CD8-positive, alpha-beta memory T cell (primary cell): ENCODE measurements at regions not wholly inside any gene's neighbourhood (a gene's known extent, or its start where the extent isn't known, plus 50 kb on each side); places are given as distances from the start of the nearest gene placed in this dataset.
"Not testable (repeated sequence)": the region's sequence is repeated elsewhere in the genome, so short reads cannot be mapped to it uniquely, and the experiment has no call there.

Source experiments
- CTCF ChIA-PET: fragments of 350-600 bp; sonication (Branson Sonifier 250); formaldehyde crosslinking; loops from one replicate; lab custom pipeline; 2021; ENCODE audit warnings: antibody characterized with exemption; lab: Charles Lee
- POLR2A ChIA-PET: fragments of 350-600 bp; sonication (Branson Sonifier 250); formaldehyde crosslinking; loops from one replicate; lab custom pipeline; 2021; ENCODE audit warnings: antibody characterized with exemption; lab: Charles Lee
- DNase-seq, 5 donors: peaks; one replicate each; pipeline versions ENCODE4 v3.0.0 to v3.0.0-alpha.2; 2020 to 2022; ENCODE audit warnings: mixed read lengths in 1 of 5
- H3K27ac ChIP-seq: one replicate; pipeline ENCODE4 v1.7.0; 2013; ENCODE audit warnings: low read depth, mild to moderate bottlenecking, low read length, moderate library complexity
- H3K27me3 ChIP-seq: 2 replicates; pipeline ENCODE4 v1.7.0; 2013; ENCODE audit warnings: low read length, mild to moderate bottlenecking; ENCODE audit not compliant: insufficient read depth, poor library complexity, severe bottlenecking
- H3K36me3 ChIP-seq: 2 replicates; pipeline ENCODE4 v1.7.0; 2013; ENCODE audit warnings: mild to moderate bottlenecking, low read length, moderate library complexity; ENCODE audit not compliant: insufficient read depth
- H3K4me1 ChIP-seq: 2 replicates; pipeline ENCODE4 v1.7.0; 2013; ENCODE audit warnings: mild to moderate bottlenecking, low read length, moderate library complexity; ENCODE audit not compliant: insufficient read depth
- H3K4me3 ChIP-seq: 2 replicates; pipeline ENCODE4 v1.7.0; 2013; ENCODE audit warnings: mild to moderate bottlenecking, low read length
- H3K9me3 ChIP-seq: 2 replicates; pipeline ENCODE4 v1.7.0; 2013; ENCODE audit warnings: mild to moderate bottlenecking, low read length
- H3K27ac Mint-ChIP-seq, 8 donors: one replicate each; pipeline ENCODE4 v1.8.0; 2020 to 2021; ENCODE audit warnings: mixed read lengths in 8 of 8, mild to moderate bottlenecking in 6 of 8, inconsistent platforms in 3 of 8, moderate library complexity in 3 of 8
- H3K27me3 Mint-ChIP-seq, 2 donors: one replicate each; pipeline ENCODE4 v1.8.0; 2020 to 2021; ENCODE audit warnings: mixed read lengths in 2 of 2, mild to moderate bottlenecking in 1 of 2, moderate library complexity in 1 of 2
- H3K36me3 Mint-ChIP-seq, 3 donors: one replicate each; pipeline ENCODE4 v1.8.0; 2020 to 2021; ENCODE audit warnings: mixed read lengths in 3 of 3, inconsistent platforms in 1 of 3, mild to moderate bottlenecking in 1 of 3
- H3K4me1 Mint-ChIP-seq, 3 donors: one replicate each; pipeline ENCODE4 v1.8.0; 2020 to 2021; ENCODE audit warnings: mixed read lengths in 3 of 3, inconsistent platforms in 1 of 3, mild to moderate bottlenecking in 1 of 3
- H3K4me3 Mint-ChIP-seq, 7 donors: one replicate each; pipeline ENCODE4 v1.8.0; 2020 to 2021; ENCODE audit warnings: mixed read lengths in 7 of 7, mild to moderate bottlenecking in 6 of 7, moderate library complexity in 4 of 7, inconsistent platforms in 2 of 7
- H3K9me3 Mint-ChIP-seq, 5 donors: one replicate each; pipeline ENCODE4 v1.8.0; 2020 to 2022; ENCODE audit warnings: mixed read lengths in 5 of 5, mild to moderate bottlenecking in 3 of 5, moderate library complexity in 2 of 5, inconsistent platforms in 1 of 5

DNA sequence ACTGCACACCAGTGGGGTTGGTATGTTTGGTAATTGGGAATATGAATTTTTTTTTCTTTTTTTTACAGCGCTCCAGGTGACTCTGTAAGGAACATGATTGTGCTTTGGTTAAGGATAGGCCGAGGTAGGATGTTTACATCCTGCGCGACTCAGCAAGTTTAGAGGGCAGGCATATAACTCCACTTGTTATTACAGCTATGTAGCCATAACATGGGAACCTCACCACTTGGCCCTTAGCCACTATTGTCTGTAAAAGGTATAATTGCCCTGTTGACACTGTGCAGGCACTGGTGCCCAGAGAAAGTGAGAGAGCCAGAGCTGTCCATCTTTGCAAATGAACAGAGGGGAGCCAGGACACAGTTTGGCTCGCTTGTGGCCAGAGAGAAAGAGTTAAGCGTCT, 172.9 kb downstream of the MCHR2 start:
- H3K36me3 ChIP-seq, result no peaks in the 10 kb centered on the region
- ChIA-PET CTCF (interaction anchor here (1.7 kb wide), 1 partner anchor 74 kb away, joined by 3 read pairs; no protein-coding TSS in a partner anchor), POLR2A (no interaction called here)
- no peak overlapping the region for H3K27ac ChIP-seq
- no peaks in the 10 kb centered on the region for H3K4me1 ChIP-seq
- no peak overlapping the region for H3K4me3 ChIP-seq
- Mint-ChIP-seq H3K27ac (no peak overlapping the region), H3K27me3 (peaks cover 15 to 40% of the 10 kb centered on the region in 2 donors), H3K4me1 (peaks cover 4 to 9% (median 8%) of the 10 kb centered on the region in 3 donors), H3K9me3 (peaks cover 0 to under 1% (median 0%) of the 10 kb centered on the region in 5 donors), H3K4me3 (no peak overlapping the region), H3K36me3 (no peaks in the 10 kb centered on the region)
- no peaks in the 10 kb centered on the region for H3K9me3 ChIP-seq
- peaks cover 4% of the 10 kb centered on the region for H3K27me3 ChIP-seq
- DNase-seq, result no peak

DNA sequence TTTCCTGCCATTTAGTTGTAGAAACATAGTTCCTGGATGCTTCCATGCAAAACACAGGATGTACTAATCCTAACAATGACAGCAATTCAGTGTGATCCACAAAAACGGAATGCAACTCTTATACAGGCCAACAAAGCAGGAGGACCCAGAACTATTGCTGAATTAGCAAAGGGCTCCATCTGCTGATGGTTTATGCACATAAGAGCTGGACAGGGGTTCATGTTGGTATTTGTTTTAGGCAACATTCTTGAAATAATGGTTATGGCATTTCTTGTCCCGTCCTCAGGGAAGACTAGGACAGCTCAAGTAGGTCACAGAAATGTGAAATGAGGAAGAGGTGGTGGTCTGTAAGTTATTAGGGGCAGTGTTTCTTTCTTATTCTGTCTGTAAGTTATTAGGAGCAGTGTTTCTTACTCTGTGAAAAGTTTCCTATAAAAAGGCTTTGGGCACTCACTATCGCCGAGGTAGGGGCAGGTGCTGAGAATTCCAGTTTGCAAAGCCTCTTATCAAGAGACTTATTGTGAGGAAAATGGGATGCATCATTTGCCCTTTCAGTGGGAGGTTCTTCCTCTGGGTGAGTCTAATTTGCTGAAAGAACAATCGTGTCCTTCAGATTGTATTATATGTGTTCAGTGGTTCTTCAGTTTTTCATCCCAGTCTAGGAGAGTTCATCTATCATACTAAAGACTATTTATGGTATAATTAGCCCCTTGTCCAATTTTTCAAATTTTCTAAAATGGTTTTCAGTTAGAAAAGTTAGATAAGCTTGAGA, 171.1 kb downstream of the MCHR2 start:
- Histone ChIP-seq H3K27ac (no peak overlapping the region), H3K4me3 (no peak overlapping the region), H3K9me3 (no peaks in the 10 kb centered on the region), H3K27me3 (peaks cover 4% of the 10 kb centered on the region), H3K4me1 (no peaks in the 10 kb centered on the region), H3K36me3 (no peaks in the 10 kb centered on the region)
- peaks cover 4 to 9% (median 8%) of the 10 kb centered on the region in 3 donors for H3K4me1 Mint-ChIP-seq
- H3K27ac Mint-ChIP-seq, result peak overlapping the region in 1 of 8 donors; percentile 18
- peaks cover 14 to 40% of the 10 kb centered on the region in 2 donors for H3K27me3 Mint-ChIP-seq
- ChIA-PET POLR2A (no interaction called here), CTCF (no interaction called here)
- H3K4me3 Mint-ChIP-seq, result peak overlapping the region in 6 of 7 donors; percentile 24 to 74 (median 64)
- DNase-seq, result peak in 2 of 5 donors; percentile 6 to 25
- H3K36me3 Mint-ChIP-seq, result no peaks in the 10 kb centered on the region
- H3K9me3 Mint-ChIP-seq, result no peaks in the 10 kb centered on the region

DNA sequence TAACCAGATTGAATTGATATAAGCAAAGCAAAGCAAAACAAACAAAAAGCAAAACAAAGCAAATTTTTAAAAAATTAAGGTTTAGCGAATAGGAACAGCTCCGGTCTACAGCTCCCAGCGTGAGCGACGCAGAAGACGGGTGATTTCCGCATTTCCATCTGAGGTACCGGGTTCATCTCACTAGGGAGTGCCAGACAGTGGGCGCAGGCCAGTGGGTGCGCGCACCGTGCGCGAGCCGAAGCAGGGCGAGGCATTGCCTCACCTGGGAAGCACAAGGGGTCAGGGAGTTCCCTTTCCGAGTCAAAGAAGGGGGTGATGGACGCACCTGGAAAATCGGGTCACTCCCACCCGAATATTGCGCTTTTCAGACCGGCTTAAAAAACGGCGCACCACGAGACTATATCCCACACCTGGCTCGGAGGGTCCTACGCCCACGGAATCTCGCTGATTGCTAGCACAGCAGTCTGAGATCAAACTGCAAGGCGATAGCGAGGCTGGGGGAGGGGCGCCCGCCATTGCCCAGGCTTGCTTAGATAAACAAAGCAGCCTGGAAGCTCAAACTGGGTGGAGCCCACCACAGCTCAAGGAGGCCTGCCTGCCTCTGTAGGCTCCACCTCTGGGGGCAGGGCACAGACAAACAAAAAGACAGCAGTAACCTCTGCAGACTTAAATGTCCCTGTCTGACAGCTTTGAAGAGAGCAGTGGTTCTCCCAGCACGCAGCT, 170.3 kb downstream of the MCHR2 start:
- DNase-seq, H3K36me3 ChIP-seq, H3K9me3 Mint-ChIP-seq, H3K27me3 ChIP-seq, H3K36me3 Mint-ChIP-seq, H3K4me1 Mint-ChIP-seq, POLR2A ChIA-PET, H3K4me1 ChIP-seq, CTCF ChIA-PET, H3K9me3 ChIP-seq, H3K27ac ChIP-seq, H3K4me3 ChIP-seq: not testable (repeated sequence)
- Mint-ChIP-seq H3K27ac (peak overlapping the region in 1 of 8 donors; percentile 18), H3K4me3 (peak overlapping the region in 6 of 7 donors; percentile 24 to 74 (median 64)), H3K27me3 (peaks cover 14 to 38% of the 10 kb centered on the region in 2 donors)

DNA sequence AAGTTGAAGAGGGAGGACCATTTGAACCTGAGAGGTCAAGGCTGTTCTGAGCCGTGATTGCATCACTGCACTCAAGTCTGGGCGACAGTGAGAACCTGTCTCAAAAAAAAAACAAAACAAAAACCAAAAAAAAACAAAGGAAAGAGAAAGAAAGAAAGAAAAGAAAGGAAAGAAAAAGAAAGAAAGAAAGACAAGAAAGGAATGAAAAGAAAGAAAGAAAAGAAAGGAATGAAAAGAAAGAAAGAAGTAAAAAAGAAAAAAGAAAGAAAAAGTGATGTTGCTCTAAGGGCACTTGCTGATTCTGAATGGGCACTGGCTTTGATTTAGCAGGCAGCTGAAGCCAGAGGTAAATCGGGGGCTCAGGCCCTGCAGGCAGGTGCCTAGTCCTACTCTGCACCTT, 161.0 kb downstream of the MCHR2 start:
- POLR2A ChIA-PET, result no interaction called here

GRCh38 chr6:99836471-99836870, 157.6 kb downstream of the MCHR2 start:
- no peak overlapping the region for H3K4me3 Mint-ChIP-seq
- no peaks in the 10 kb centered on the region for H3K9me3 Mint-ChIP-seq
- DNase-seq, result no peak
- Histone ChIP-seq H3K4me1 (no peaks in the 10 kb centered on the region), H3K36me3 (no peaks in the 10 kb centered on the region), H3K27me3 (no peaks in the 10 kb centered on the region), H3K9me3 (no peaks in the 10 kb centered on the region), H3K4me3 (no peak overlapping the region), H3K27ac (no peak overlapping the region)
- CTCF ChIA-PET, result no interaction called here
- POLR2A ChIA-PET, result no interaction called here
- no peaks in the 10 kb centered on the region for H3K4me1 Mint-ChIP-seq
- peaks cover 3 to 20% of the 10 kb centered on the region in 2 donors for H3K27me3 Mint-ChIP-seq
- no peak overlapping the region for H3K27ac Mint-ChIP-seq
- H3K36me3 Mint-ChIP-seq, result peaks cover 0 to 2% (median 0%) of the 10 kb centered on the region in 3 donors

More for the DNA sequence above, 161.0 kb downstream of the MCHR2 start:
- H3K9me3 Mint-ChIP-seq, result no peaks in the 10 kb centered on the region
- H3K36me3 ChIP-seq, result no peaks in the 10 kb centered on the region
- H3K27me3 ChIP-seq, result no peaks in the 10 kb centered on the region
- H3K27me3 Mint-ChIP-seq, result peaks cover 0 to 3% of the 10 kb centered on the region in 2 donors
- H3K4me3 Mint-ChIP-seq, result no peak overlapping the region
- no peak overlapping the region for H3K27ac Mint-ChIP-seq
- no peak overlapping the region for H3K4me3 ChIP-seq
- H3K9me3 ChIP-seq, result no peaks in the 10 kb centered on the region
- H3K27ac ChIP-seq, result no peak overlapping the region
- DNase-seq, result no peak
- H3K4me1 ChIP-seq, result no peaks in the 10 kb centered on the region
- CTCF ChIA-PET, result no interaction called here
- H3K36me3 Mint-ChIP-seq, result peaks cover 0 to 2% (median 0%) of the 10 kb centered on the region in 3 donors
- no peaks in the 10 kb centered on the region for H3K4me1 Mint-ChIP-seq

DNA sequence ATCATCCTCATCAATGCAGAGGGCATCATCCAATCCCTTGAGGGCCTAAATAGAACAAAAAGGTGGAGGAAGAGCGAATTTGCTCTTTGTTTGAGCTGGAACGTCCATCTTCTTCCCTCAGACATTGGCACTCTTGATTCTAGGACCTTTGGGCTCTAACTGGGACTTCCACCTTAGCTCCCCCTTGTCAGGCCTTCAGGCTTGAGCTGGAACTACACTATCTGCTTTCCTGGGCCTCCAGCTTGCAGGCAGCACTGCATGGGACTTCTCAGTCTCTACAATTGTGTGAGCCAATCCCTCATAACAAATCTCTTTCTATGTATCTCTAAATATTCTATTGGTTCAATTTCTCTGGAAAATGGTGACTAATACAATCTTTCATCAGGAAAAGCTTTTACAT, 155.4 kb downstream of the MCHR2 start:
- ChIA-PET CTCF (no interaction called here), POLR2A (no interaction called here)
- Mint-ChIP-seq H3K9me3 (no peaks in the 10 kb centered on the region), H3K27ac (no peak overlapping the region), H3K4me3 (no peak overlapping the region), H3K4me1 (no peaks in the 10 kb centered on the region), H3K36me3 (peaks cover 0 to 2% (median 0%) of the 10 kb centered on the region in 3 donors), H3K27me3 (peaks cover 1 to 35% of the 10 kb centered on the region in 2 donors)
- H3K36me3 ChIP-seq, result no peaks in the 10 kb centered on the region
- no peaks in the 10 kb centered on the region for H3K9me3 ChIP-seq
- no peak overlapping the region for H3K27ac ChIP-seq
- H3K4me1 ChIP-seq, result no peaks in the 10 kb centered on the region
- no peak overlapping the region for H3K4me3 ChIP-seq
- no peak for DNase-seq
- no peaks in the 10 kb centered on the region for H3K27me3 ChIP-seq

- no peaks in the 10 kb centered on the region for H3K27me3 ChIP-seq
- no peaks in the 10 kb centered on the region for H3K36me3 ChIP-seq
- Mint-ChIP-seq H3K4me3 (no peak overlapping the region), H3K27me3 (peaks cover 5 to 35% of the 10 kb centered on the region in 2 donors), H3K9me3 (no peaks in the 10 kb centered on the region), H3K36me3 (no peaks in the 10 kb centered on the region), H3K4me1 (no peaks in the 10 kb centered on the region), H3K27ac (no peak overlapping the region)
- H3K27ac ChIP-seq, result no peak overlapping the region
- CTCF ChIA-PET, result no interaction called here
- no peak for DNase-seq
- no peaks in the 10 kb centered on the region for H3K9me3 ChIP-seq
- POLR2A ChIA-PET, result no interaction called here
- no peak overlapping the region for H3K4me3 ChIP-seq
- no peaks in the 10 kb centered on the region for H3K4me1 ChIP-seq
Observed at GRCh38 chr6:99841297-99841696, 152.7 kb downstream of the MCHR2 start.

GRCh38 chr6:99846006-99846405, 148.0 kb downstream of the MCHR2 start:
- Histone ChIP-seq H3K4me1 (no peaks in the 10 kb centered on the region), H3K4me3 (no peak overlapping the region), H3K9me3 (no peaks in the 10 kb centered on the region), H3K36me3 (no peaks in the 10 kb centered on the region), H3K27me3 (no peaks in the 10 kb centered on the region), H3K27ac (no peak overlapping the region)
- Mint-ChIP-seq H3K27me3 (peaks cover 10 to 37% of the 10 kb centered on the region in 2 donors), H3K27ac (no peak overlapping the region), H3K9me3 (no peaks in the 10 kb centered on the region), H3K4me1 (no peaks in the 10 kb centered on the region), H3K36me3 (no peaks in the 10 kb centered on the region), H3K4me3 (no peak overlapping the region)
- DNase-seq, result no peak
- ChIA-PET CTCF (interaction anchor here (1.9 kb wide), 1 partner anchor 22 kb away, joined by 4 read pairs; no protein-coding TSS in a partner anchor), POLR2A (no interaction called here)
